Hepatocyte (in vitro differentiated cells): ENCODE measurements at regions not wholly inside any gene's neighbourhood (a gene's known extent, or its start where the extent isn't known, plus 50 kb on each side); places are given as distances from the start of the nearest gene placed in this dataset.

ENCODE experiments used
- CTCF ChIP-seq: fragments of 200-600 bp; sonication (generic); IDR thresholded peaks from 2 replicates; pipeline ENCODE4 v1.5.1; 2016; ENCODE audit warnings: antibody characterized with exemption, mild to moderate bottlenecking; ENCODE audit not compliant: poor library complexity
- EZH2 ChIP-seq: fragments of 200-600 bp; sonication (generic); IDR thresholded peaks from 2 replicates; pipeline ENCODE4 v1.6.1; 2016; ENCODE audit warnings: antibody characterized with exemption, mild to moderate bottlenecking, borderline replicate concordance

GRCh38 chr17:13690806-13691205, 89.1 kb upstream of the HS3ST3A1 start:
- TF ChIP-seq CTCF = no peak
- TF ChIP-seq EZH2 = no peak
